ENCODE measurements at regions not wholly inside any gene's neighbourhood (a gene's known extent, or its start where the extent isn't known, plus 50 kb on each side); places are given as distances from the start of the nearest gene placed in this dataset.
"Not testable (repeated sequence)": the region's sequence is repeated elsewhere in the genome, so short reads cannot be mapped to it uniquely, and the experiment has no call there.

DNA sequence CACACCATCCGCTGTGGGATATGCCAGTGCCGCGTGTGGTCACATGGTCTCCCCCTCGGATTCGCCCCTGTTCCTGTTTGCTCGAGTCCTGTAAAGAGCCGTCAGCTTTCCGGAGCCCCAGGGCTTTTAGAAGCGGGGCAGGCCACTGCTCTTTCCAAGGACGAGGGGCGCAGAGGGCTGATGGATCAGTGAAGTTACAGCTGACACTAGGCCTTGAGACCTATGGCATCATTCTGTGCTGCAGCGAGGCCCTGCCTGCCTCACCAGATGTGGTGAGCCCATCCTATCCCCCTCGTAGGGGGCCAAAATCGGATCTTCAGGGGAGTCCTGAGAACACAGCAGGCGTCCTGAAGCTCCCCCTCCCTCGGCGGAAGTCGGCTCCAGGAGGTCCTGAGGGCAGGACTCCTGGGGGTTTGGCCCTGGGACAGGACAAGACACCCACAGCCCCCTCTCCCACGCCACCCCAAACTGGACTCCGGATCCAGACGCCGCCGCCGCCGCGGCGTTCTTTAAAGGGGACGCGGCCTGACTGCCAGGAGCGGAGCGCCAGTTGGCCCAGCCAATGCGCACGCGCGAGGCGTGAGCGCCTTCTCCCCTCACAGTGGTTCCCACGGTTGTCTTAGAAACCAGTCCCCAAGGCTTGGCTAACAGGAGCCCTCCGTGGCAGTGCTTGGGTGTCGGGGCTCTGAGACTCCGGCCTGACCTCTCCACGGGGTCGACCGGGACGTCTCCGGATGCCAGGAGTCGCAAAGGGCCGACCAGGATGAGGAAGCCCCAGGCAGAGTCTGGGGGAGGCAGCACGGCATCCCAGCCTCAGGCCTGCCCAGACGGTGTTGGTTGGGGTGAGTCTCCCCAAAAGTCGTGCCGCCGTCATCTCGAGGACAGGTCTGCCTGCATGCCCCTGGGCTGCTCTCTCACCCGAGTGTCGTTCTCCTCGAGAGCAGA is 371.7 kb downstream of the ZNF716 start:
- no peak for DNase-seq (ENCODE audit: low spot score)
- H3K9me3 Mint-ChIP-seq (ENCODE audit: low read depth): peaks cover 41% of the 10 kb centered on the region
- peaks cover 2% of the 10 kb centered on the region for H3K36me3 Mint-ChIP-seq (ENCODE audit: low read depth)
- TF ChIP-seq, protein P1, sequence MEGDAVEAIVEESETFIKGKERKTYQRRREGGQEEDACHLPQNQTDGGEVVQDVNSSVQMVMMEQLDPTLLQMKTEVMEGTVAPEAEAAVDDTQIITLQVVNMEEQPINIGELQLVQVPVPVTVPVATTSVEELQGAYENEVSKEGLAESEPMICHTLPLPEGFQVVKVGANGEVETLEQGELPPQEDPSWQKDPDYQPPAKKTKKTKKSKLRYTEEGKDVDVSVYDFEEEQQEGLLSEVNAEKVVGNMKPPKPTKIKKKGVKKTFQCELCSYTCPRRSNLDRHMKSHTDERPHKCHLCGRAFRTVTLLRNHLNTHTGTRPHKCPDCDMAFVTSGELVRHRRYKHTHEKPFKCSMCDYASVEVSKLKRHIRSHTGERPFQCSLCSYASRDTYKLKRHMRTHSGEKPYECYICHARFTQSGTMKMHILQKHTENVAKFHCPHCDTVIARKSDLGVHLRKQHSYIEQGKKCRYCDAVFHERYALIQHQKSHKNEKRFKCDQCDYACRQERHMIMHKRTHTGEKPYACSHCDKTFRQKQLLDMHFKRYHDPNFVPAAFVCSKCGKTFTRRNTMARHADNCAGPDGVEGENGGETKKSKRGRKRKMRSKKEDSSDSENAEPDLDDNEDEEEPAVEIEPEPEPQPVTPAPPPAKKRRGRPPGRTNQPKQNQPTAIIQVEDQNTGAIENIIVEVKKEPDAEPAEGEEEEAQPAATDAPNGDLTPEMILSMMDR (IDR thresholded peaks at IDR 0.05): no peak
- H3K27me3 Mint-ChIP-seq (ENCODE audit: low read depth): no peaks in the 10 kb centered on the region
- no peaks in the 10 kb centered on the region for H3K4me1 Mint-ChIP-seq (ENCODE audit: low read depth)
- H3K27ac Mint-ChIP-seq (ENCODE audit: unreplicated experiment): no peak overlapping the region
- no peak overlapping the region for H3K4me3 Mint-ChIP-seq (ENCODE audit: unreplicated experiment)

DNA sequence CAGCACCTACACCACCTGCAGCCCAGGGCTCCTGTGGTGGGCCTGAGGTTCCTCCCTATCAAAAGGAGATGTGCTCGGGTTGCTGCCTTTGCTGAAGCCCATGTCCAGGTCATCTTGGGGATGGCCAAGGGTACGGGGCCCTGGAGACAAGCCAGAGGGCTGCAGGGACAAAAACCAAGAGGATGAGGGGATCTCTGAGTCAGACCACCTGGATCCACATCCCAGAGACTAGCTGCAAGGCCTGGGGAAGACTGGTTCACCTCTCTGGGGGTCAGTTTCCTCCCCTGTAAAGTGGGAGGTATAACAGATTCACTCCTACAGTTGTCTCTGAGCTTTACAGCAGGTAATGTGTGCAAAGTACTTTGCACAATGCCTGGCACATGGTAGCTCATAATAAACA is 376.6 kb downstream of the ZNF716 start:
- not testable (repeated sequence) for H3K27me3 Mint-ChIP-seq (ENCODE audit: low read depth); H3K36me3 Mint-ChIP-seq (ENCODE audit: low read depth); H3K4me1 Mint-ChIP-seq (ENCODE audit: low read depth); H3K4me3 Mint-ChIP-seq (ENCODE audit: unreplicated experiment); DNase-seq (ENCODE audit: low spot score); H3K27ac Mint-ChIP-seq (ENCODE audit: unreplicated experiment)
- H3K9me3 Mint-ChIP-seq (ENCODE audit: low read depth): peaks cover 18% of the 10 kb centered on the region

DNA sequence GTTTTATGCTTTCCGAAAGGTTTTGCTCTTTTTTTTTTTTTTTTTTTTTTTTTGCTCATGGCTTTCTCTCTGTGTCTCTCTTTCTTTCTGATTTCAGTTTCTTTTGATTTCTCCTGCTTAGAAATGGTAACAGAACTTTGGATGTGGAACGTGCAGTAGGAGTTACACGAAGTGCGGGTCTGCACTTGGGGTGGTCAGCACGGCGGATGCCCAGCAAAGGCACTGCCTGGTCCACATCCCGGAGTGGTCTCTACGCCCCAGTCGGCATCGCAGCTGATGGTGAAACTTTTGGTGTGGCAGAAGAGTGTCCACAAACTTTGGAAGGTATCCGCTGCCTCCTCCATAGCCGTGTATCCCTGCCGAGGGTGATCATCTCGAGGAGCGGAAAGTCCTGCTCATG is 385.2 kb downstream of the ZNF716 start:
- H3K4me3 Mint-ChIP-seq (ENCODE audit: unreplicated experiment); H3K9me3 Mint-ChIP-seq (ENCODE audit: low read depth); H3K4me1 Mint-ChIP-seq (ENCODE audit: low read depth); H3K27me3 Mint-ChIP-seq (ENCODE audit: low read depth); H3K27ac Mint-ChIP-seq (ENCODE audit: unreplicated experiment); H3K36me3 Mint-ChIP-seq (ENCODE audit: low read depth); DNase-seq (ENCODE audit: low spot score): not testable (repeated sequence)

DNA sequence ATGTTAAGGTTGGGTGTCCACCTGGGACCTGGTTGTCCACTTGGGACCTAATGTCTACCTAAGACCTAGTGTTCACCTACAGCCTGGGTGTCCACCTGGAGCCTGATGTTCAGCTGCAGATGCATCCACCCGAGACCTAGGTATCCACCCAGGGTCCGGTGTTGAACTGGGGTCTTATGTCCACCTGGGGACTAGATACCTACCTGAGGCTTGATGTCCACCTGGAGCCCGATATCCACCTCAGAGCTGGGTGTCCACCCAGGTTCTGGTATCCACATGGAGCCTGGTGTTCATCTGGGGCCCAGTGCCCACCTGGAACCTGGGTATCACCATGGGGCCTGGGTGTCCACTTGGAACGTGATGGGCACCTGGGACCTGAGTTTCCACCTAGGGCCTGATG is 389.2 kb downstream of the ZNF716 start:
- H3K27me3 Mint-ChIP-seq (ENCODE audit: low read depth); DNase-seq (ENCODE audit: low spot score); H3K4me3 Mint-ChIP-seq (ENCODE audit: unreplicated experiment); H3K9me3 Mint-ChIP-seq (ENCODE audit: low read depth); H3K36me3 Mint-ChIP-seq (ENCODE audit: low read depth); H3K27ac Mint-ChIP-seq (ENCODE audit: unreplicated experiment); H3K4me1 Mint-ChIP-seq (ENCODE audit: low read depth): not testable (repeated sequence)

DNA sequence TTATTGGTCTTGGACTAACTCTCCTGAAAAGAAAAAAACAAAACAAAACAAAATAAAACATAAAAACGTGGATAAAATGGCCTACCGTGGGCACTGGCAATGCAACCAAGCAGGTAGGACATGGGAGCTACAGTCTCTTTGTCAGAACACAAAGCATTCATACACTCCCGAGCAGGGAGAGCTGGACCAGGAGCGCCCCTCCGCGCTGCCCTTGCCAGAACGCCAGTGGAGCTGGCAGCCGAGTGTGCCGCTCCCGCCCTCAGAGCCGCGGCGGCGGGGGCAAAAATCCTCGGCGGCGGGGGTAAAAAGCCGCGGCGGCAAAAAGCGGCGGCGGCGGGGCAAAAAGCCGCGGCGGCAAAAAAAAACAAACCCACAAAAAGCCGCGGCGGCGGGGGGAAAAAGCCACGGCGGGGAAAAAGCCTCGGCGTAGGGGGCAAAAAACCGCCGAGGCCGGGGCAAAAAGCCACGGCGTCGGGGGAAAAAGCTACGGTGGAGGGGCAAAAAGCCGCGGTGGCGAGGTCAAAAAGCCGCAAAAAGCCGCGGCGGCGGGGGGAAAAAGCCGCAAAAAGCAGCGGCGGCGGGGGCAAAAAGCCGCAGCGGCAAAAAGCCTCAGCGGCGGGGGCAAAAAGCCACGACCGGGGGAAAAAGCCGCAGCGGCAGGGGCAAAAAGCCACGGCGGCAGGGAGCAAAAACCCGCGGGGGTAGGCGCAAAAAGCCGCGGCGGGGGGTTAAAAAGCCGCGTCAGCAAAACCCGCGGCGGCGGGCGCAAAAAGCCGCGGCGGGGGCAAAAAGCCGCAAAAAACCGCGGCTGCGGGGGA is 418.1 kb downstream of the ZNF716 start:
- TF ChIP-seq, protein P1 (IDR thresholded peaks at IDR 0.05): no peak
- Mint-ChIP-seq H3K4me1 (ENCODE audit: low read depth) (no peaks in the 10 kb centered on the region), H3K4me3 (ENCODE audit: unreplicated experiment) (no peak overlapping the region), H3K9me3 (ENCODE audit: low read depth) (peaks cover 38% of the 10 kb centered on the region), H3K36me3 (ENCODE audit: low read depth) (peaks cover 1% of the 10 kb centered on the region), H3K27me3 (ENCODE audit: low read depth) (no peaks in the 10 kb centered on the region), H3K27ac (ENCODE audit: unreplicated experiment) (no peak overlapping the region)
- no peak for DNase-seq (ENCODE audit: low spot score)

DNA sequence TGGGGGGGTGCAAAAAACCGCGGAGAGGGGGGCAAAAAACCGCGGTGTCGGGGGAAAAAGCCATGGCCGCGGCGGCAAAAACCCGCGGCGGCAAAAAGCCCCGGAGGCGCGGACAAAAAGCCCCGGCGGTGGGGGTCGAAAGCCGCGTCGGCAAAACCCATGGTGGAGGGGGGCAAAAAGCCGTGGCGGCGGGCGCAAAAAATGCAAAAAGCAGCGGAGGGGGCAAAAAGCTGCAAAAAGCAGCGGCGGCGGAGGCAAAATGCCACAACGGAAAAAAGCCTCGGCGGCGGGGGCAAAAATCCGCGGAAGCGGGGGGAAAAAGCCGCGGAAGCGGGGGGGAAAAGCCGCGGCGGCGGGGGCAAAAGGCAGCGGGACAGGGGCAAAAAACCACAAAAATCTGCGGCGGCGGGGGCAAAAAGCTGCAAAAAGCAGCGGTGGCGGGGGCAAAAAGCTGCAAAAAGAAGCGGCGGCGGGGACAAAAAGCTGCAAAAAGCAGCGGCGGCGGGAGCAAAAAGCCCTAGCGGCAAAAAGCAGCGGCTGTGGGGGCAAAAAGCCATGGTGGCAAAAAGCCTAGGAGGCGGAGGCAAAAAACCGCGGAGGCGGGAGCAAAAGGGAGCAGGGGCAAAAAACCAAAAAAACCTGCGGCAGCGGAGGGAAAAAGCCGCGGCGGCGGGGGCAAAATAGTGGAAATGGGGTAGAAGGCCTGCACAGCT is 418.9 kb downstream of the ZNF716 start:
- Mint-ChIP-seq H3K36me3 (ENCODE audit: low read depth) (peaks cover 1% of the 10 kb centered on the region), H3K4me3 (ENCODE audit: unreplicated experiment) (no peak overlapping the region), H3K4me1 (ENCODE audit: low read depth) (no peaks in the 10 kb centered on the region), H3K9me3 (ENCODE audit: low read depth) (peaks cover 41% of the 10 kb centered on the region), H3K27me3 (ENCODE audit: low read depth) (no peaks in the 10 kb centered on the region), H3K27ac (ENCODE audit: unreplicated experiment) (no peak overlapping the region)
- DNase-seq (ENCODE audit: low spot score): no peak
- TF ChIP-seq, protein P1 (IDR thresholded peaks at IDR 0.05): no peak
